RWPE1 (cell line): ENCODE measurements at regions not wholly inside any gene's neighbourhood (a gene's known extent, or its start where the extent isn't known, plus 50 kb on each side); places are given as distances from the start of the nearest gene placed in this dataset.

Experiments used
- CTCF ChIA-PET: fragments of 350-600 bp; sonication (Branson Sonifier 250); formaldehyde crosslinking; extraction: SDS; loops from one replicate; lab custom pipeline; 2021; lab: Yijun Ruan, JAX
- POLR2A ChIA-PET: fragments of 400-600 bp; formaldehyde crosslinking; extraction: SDS; loops from one replicate; lab custom pipeline; 2020; ENCODE audit warnings: antibody characterized with exemption; ENCODE audit not compliant: low non-redundant PET; lab: Yijun Ruan, JAX
- DNase-seq: peaks from one replicate; pipeline ENCODE4 v3.0.0; 2012; ENCODE audit warnings: low spot score
- H3K27ac ChIP-seq: fragments of 450-650 bp; 2 replicates; pipeline ENCODE4 v1.5.1; 2017
- TF ChIP-seq, protein P1 (sequence below): fragments of 450-650 bp; conservative IDR thresholded peaks from 2 replicates; pipeline ENCODE4 v1.5.1; 2017; ENCODE audit warnings: low read depth, mild to moderate bottlenecking

GRCh38 chr20:56926501-56926900 lies 297.4 kb downstream of the TFAP2C start:
- H3K27ac ChIP-seq, result no peak overlapping the region
- TF ChIP-seq, protein P1, sequence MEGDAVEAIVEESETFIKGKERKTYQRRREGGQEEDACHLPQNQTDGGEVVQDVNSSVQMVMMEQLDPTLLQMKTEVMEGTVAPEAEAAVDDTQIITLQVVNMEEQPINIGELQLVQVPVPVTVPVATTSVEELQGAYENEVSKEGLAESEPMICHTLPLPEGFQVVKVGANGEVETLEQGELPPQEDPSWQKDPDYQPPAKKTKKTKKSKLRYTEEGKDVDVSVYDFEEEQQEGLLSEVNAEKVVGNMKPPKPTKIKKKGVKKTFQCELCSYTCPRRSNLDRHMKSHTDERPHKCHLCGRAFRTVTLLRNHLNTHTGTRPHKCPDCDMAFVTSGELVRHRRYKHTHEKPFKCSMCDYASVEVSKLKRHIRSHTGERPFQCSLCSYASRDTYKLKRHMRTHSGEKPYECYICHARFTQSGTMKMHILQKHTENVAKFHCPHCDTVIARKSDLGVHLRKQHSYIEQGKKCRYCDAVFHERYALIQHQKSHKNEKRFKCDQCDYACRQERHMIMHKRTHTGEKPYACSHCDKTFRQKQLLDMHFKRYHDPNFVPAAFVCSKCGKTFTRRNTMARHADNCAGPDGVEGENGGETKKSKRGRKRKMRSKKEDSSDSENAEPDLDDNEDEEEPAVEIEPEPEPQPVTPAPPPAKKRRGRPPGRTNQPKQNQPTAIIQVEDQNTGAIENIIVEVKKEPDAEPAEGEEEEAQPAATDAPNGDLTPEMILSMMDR, result no peak
- no peak for DNase-seq
- POLR2A ChIA-PET, result no interaction called here
- CTCF ChIA-PET, result no interaction called here

- ChIA-PET POLR2A (no interaction called here), CTCF (no interaction called here)
- TF ChIP-seq, protein P1, result no peak
- DNase-seq, result no peak
- H3K27ac ChIP-seq, result no peak overlapping the region
Observed at GRCh38 chr20:56927127-56927526, 298.0 kb downstream of the TFAP2C start.

GRCh38 chr20:56928007-56928406 lies 298.9 kb downstream of the TFAP2C start:
- H3K27ac ChIP-seq, result no peak overlapping the region
- POLR2A ChIA-PET, result no interaction called here

DNA sequence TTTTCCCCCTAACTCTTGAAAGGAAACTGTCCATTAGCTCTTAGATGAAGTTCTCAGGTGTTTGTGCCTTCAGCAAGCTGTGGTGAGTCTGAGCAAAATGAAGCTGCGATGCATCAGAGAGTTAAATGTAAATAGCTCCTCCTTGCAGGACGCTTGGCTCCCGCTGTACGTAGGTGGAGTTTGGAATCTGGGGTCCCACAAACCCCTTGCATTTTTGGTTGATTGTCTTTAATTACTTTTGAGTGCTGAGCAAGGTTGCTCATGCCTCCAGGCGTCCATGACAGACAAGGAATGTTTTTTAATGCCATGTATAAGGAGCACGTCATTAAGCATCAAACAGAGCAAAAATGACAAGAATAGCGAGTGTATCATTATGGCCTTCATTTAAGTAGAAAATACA lies 300.5 kb downstream of the TFAP2C start:
- TF ChIP-seq, protein P1, result no peak
- no peak overlapping the region for H3K27ac ChIP-seq
- ChIA-PET POLR2A (no interaction called here), CTCF (interaction anchor here (0.6 kb wide), 1 partner anchor 45 kb away, joined by 3 read pairs; no protein-coding TSS in a partner anchor)
- no peak for DNase-seq

More at GRCh38 chr20:56928007-56928406, 298.9 kb downstream of the TFAP2C start:
- no peak for DNase-seq
- TF ChIP-seq, protein P1, result no peak
- CTCF ChIA-PET, result interaction anchor here (0.6 kb wide), 2 partner anchors 54 to 62 kb away, joined by 3 to 4 read pairs; no protein-coding TSS in a partner anchor

DNA sequence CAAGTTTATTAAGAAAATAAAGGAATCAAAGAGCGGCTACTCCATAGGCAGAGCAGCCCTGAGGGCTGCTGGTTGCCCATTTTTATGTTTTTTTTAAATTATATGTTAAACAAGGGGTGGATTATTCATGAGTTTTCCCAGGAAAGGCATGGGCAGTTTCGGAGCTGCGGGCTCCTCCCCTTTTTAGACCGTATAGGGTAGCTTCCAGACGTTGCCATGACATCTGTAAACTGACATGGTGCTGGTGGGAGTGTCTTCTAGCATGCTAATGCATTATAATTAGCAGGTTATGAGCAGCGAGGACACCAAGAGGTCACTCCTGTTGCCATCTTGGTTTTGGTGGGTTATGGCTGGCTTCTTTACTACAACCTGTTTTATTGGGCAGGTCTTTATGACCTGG lies 301.8 kb downstream of the TFAP2C start:
- no peak overlapping the region for H3K27ac ChIP-seq
- TF ChIP-seq, protein P1, result no peak
- no peak for DNase-seq
- ChIA-PET CTCF (no interaction called here), POLR2A (no interaction called here)

GRCh38 chr20:56932575-56933330 lies 303.6 kb downstream of the TFAP2C start:
- CTCF ChIA-PET, result interaction anchor here (0.8 to 1.2 kb wide), 2 partner anchors 18 to 345 kb away, joined by 3 read pairs; no protein-coding TSS in a partner anchor
- POLR2A ChIA-PET, result no interaction called here
- H3K27ac ChIP-seq, result no peak overlapping the region
- TF ChIP-seq, protein P1, result no peak
- no peak for DNase-seq
